Muscle of leg (tissue), 3 donors: ENCODE measurements at regions not wholly inside any gene's neighbourhood (a gene's known extent, or its start where the extent isn't known, plus 50 kb on each side); places are given as distances from the start of the nearest gene placed in this dataset.

ENCODE experiments used
- DNase-seq: peaks from one replicate; pipeline ENCODE4 v3.0.0; 2013
- H3K27ac ChIP-seq: one replicate; pipeline ENCODE4 v1.5.1; 2013; ENCODE audit warnings: mild to moderate bottlenecking, low read length, control low read depth
- H3K27me3 ChIP-seq: one replicate; pipeline ENCODE4 v1.6.1; 2013; ENCODE audit warnings: low read length; ENCODE audit not compliant: control insufficient read depth, insufficient read depth
- H3K36me3 ChIP-seq: one replicate; pipeline ENCODE4 v1.6.1; 2013; ENCODE audit warnings: low read length; ENCODE audit not compliant: control insufficient read depth, insufficient read depth
- H3K4me1 ChIP-seq: one replicate; pipeline ENCODE4 v1.6.1; 2013; ENCODE audit warnings: low read length; ENCODE audit not compliant: control insufficient read depth, insufficient read depth
- H3K4me3 ChIP-seq: one replicate; pipeline ENCODE4 v1.5.1; 2013; ENCODE audit warnings: low read length, control low read depth
- H3K9me3 ChIP-seq: replicated peaks from 2 replicates; pipeline ENCODE4 v1.6.1; 2013; ENCODE audit warnings: low read depth, low read length; ENCODE audit not compliant: control insufficient read depth
- WGBS: methylation state at CpG from one replicate; pipeline ENCODE4 v1.1.5; 2013; ENCODE audit warnings: missing lambda C conversion rate; ENCODE audit not compliant: insufficient coverage; 5-methylcytosine and 5-hydroxymethylcytosine counted together

GRCh38 chr12:24743941-24744793, 204.7 kb downstream of the BCAT1 start:
- Histone ChIP-seq H3K36me3 (no peaks in the 10 kb centered on the region), H3K4me1 (no peaks in the 10 kb centered on the region), H3K4me3 (no peak overlapping the region), H3K27me3 (no peaks in the 10 kb centered on the region), H3K9me3 (no peaks in the 10 kb centered on the region), H3K27ac (no peak overlapping the region)
- 60% methylated on average over 2 of the region's 9 CpGs for whole genome bisulfite sequencing
- peak; percentile 54 for DNase-seq

GRCh38 chr12:24742378-24742777, 206.5 kb downstream of the BCAT1 start:
- no peaks in the 10 kb centered on the region for H3K9me3 ChIP-seq
- no peaks in the 10 kb centered on the region for H3K4me1 ChIP-seq
- H3K4me3 ChIP-seq, result no peak overlapping the region
- H3K27me3 ChIP-seq, result no peaks in the 10 kb centered on the region
- 74% methylated on average over 3 of the region's 5 CpGs for WGBS
- H3K27ac ChIP-seq, result no peak overlapping the region
- no peaks in the 10 kb centered on the region for H3K36me3 ChIP-seq
- DNase-seq, result peak; percentile 77

- no peaks in the 10 kb centered on the region for H3K27me3 ChIP-seq
- 95% methylated on average over 9 of the region's 9 CpGs for WGBS
- DNase-seq, result no peak
- H3K4me1 ChIP-seq, result no peaks in the 10 kb centered on the region
- H3K9me3 ChIP-seq, result no peaks in the 10 kb centered on the region
- no peak overlapping the region for H3K27ac ChIP-seq
- H3K36me3 ChIP-seq, result no peaks in the 10 kb centered on the region
- no peak overlapping the region for H3K4me3 ChIP-seq
These were observed 207.7 kb downstream of the BCAT1 start for GRCh38 chr12:24741216-24741615.

GRCh38 chr12:24739106-24739779, 209.7 kb downstream of the BCAT1 start:
- Histone ChIP-seq H3K27me3 (no peaks in the 10 kb centered on the region), H3K36me3 (no peaks in the 10 kb centered on the region), H3K4me1 (no peaks in the 10 kb centered on the region), H3K4me3 (no peak overlapping the region), H3K9me3 (no peaks in the 10 kb centered on the region), H3K27ac (no peak overlapping the region)
- DNase-seq, result no peak
- no CpG with 5 or more reads among the region's 2 CpGs for WGBS

GRCh38 chr12:24738441-24738840, 210.5 kb downstream of the BCAT1 start:
- Histone ChIP-seq H3K36me3 (no peaks in the 10 kb centered on the region), H3K4me3 (no peak overlapping the region), H3K27me3 (no peaks in the 10 kb centered on the region), H3K4me1 (no peaks in the 10 kb centered on the region), H3K27ac (no peak overlapping the region), H3K9me3 (no peaks in the 10 kb centered on the region)
- WGBS, result no CpG with 5 or more reads among the region's 2 CpGs
- DNase-seq, result no peak

- Histone ChIP-seq H3K4me1 (no peaks in the 10 kb centered on the region), H3K4me3 (no peak overlapping the region), H3K27me3 (no peaks in the 10 kb centered on the region), H3K9me3 (no peaks in the 10 kb centered on the region), H3K36me3 (no peaks in the 10 kb centered on the region), H3K27ac (no peak overlapping the region)
- DNase-seq, result no peak
- no CpG with 5 or more reads among the region's 1 CpG for WGBS
These were observed 217.3 kb downstream of the BCAT1 start for GRCh38 chr12:24731596-24731995.

- no peaks in the 10 kb centered on the region for H3K27me3 ChIP-seq
- H3K4me1 ChIP-seq, result no peaks in the 10 kb centered on the region
- H3K36me3 ChIP-seq, result no peaks in the 10 kb centered on the region
- H3K27ac ChIP-seq, result no peak overlapping the region
- WGBS, result no CpG with 5 or more reads among the region's 1 CpG
- H3K9me3 ChIP-seq, result no peaks in the 10 kb centered on the region
- no peak for DNase-seq
- H3K4me3 ChIP-seq, result no peak overlapping the region
These were observed 218.4 kb downstream of the BCAT1 start for GRCh38 chr12:24730489-24730896.

GRCh38 chr12:24728826-24729225, 220.1 kb downstream of the BCAT1 start:
- H3K4me3 ChIP-seq, result no peak overlapping the region
- no peaks in the 10 kb centered on the region for H3K4me1 ChIP-seq
- no peak overlapping the region for H3K27ac ChIP-seq
- WGBS, result no CpG with 5 or more reads among the region's 3 CpGs
- no peak for DNase-seq
- H3K27me3 ChIP-seq, result no peaks in the 10 kb centered on the region
- no peaks in the 10 kb centered on the region for H3K9me3 ChIP-seq
- H3K36me3 ChIP-seq, result no peaks in the 10 kb centered on the region

- H3K27me3 ChIP-seq, result no peaks in the 10 kb centered on the region
- no peaks in the 10 kb centered on the region for H3K36me3 ChIP-seq
- H3K4me3 ChIP-seq, result no peak overlapping the region
- H3K27ac ChIP-seq, result no peak overlapping the region
- no peaks in the 10 kb centered on the region for H3K9me3 ChIP-seq
- DNase-seq, result peak; percentile 35
- no peaks in the 10 kb centered on the region for H3K4me1 ChIP-seq
These were observed 220.5 kb downstream of the BCAT1 start for GRCh38 chr12:24728366-24728765.

GRCh38 chr12:24725616-24726015, 223.3 kb downstream of the BCAT1 start:
- no peaks in the 10 kb centered on the region for H3K9me3 ChIP-seq
- H3K27me3 ChIP-seq, result no peaks in the 10 kb centered on the region
- H3K4me3 ChIP-seq, result no peak overlapping the region
- H3K4me1 ChIP-seq, result no peaks in the 10 kb centered on the region
- 75% methylated on average over 1 of the region's 1 CpG for WGBS
- no peak overlapping the region for H3K27ac ChIP-seq
- no peak for DNase-seq
- H3K36me3 ChIP-seq, result no peaks in the 10 kb centered on the region
